SK-N-SH treated with all-trans-retinoic acid at 6 μM for 48 hours (cell line): ENCODE measurements at regions not wholly inside any gene's neighbourhood (a gene's known extent, or its start where the extent isn't known, plus 50 kb on each side); places are given as distances from the start of the nearest gene placed in this dataset.

Experiments used
- ATAC-seq: fragments of 200-7000 bp; cut with Tn5 transposase; 3 replicates; pipeline ENCODE4 v1.9.1; 2020; ENCODE audit warnings: mild to moderate bottlenecking, moderate library complexity
- ARNTL ChIP-seq: fragments of 450-650 bp; formaldehyde crosslinking; IDR thresholded peaks from 2 replicates; pipeline ENCODE4 v1.5.0; 2020; ENCODE audit warnings: low read depth, mild to moderate bottlenecking, moderate library complexity, borderline replicate concordance
- BACH2 ChIP-seq: fragments of 250-450 bp; sonication (Bioruptor Pico); IDR thresholded peaks from 2 replicates; pipeline ENCODE4 v1.9.0; 2021; ENCODE audit warnings: mild to moderate bottlenecking, borderline replicate concordance
- CREB5 ChIP-seq: fragments of 250-450 bp; sonication (Bioruptor Pico); IDR thresholded peaks from 2 replicates; pipeline ENCODE4 v1.5.1; 2020; ENCODE audit warnings: low read depth, mild to moderate bottlenecking, moderate library complexity
- CSDC2 ChIP-seq: fragments of 250-450 bp; sonication (Bioruptor Pico); IDR thresholded peaks from 2 replicates; pipeline ENCODE4 v1.5.0; 2020; ENCODE audit warnings: mild to moderate bottlenecking, moderate library complexity
- ESRRG ChIP-seq: fragments of 250-450 bp; sonication (Bioruptor Pico); IDR thresholded peaks from 2 replicates; pipeline ENCODE4 v1.6.1; 2021; ENCODE audit warnings: mild to moderate bottlenecking
- GLIS3 ChIP-seq: fragments of 250-450 bp; sonication (Bioruptor Pico); IDR thresholded peaks from 2 replicates; pipeline ENCODE4 v1.5.0; 2020; ENCODE audit warnings: mild to moderate bottlenecking, moderate library complexity
- ISL1 ChIP-seq: fragments of 250-450 bp; sonication (Bioruptor Pico); IDR thresholded peaks from 2 replicates; pipeline ENCODE4 v2.1.2; 2022; ENCODE audit warnings: mild to moderate bottlenecking, moderate library complexity
- OSR1 ChIP-seq: fragments of 250-450 bp; sonication (Bioruptor Pico); IDR thresholded peaks from 2 replicates; pipeline ENCODE4 v1.8.0; 2022; ENCODE audit warnings: moderate library complexity, mild to moderate bottlenecking, inconsistent platforms
- PATZ1 ChIP-seq: fragments of 250-450 bp; sonication (Bioruptor Pico); IDR thresholded peaks from 2 replicates; pipeline ENCODE4 v1.8.0; 2020; ENCODE audit warnings: mild to moderate bottlenecking, moderate library complexity, borderline replicate concordance
- PPARA ChIP-seq: fragments of 250-450 bp; sonication (Bioruptor Pico); IDR thresholded peaks from 2 replicates; pipeline ENCODE4 v1.5.0; 2020; ENCODE audit warnings: mild to moderate bottlenecking, borderline replicate concordance
- RARB ChIP-seq: fragments of 250-450 bp; sonication (Bioruptor Pico); IDR thresholded peaks from 2 replicates; pipeline ENCODE4 v1.8.0; 2021; ENCODE audit warnings: mild to moderate bottlenecking, moderate library complexity
- SNAI2 ChIP-seq: fragments of 250-450 bp; sonication (Bioruptor Pico); IDR thresholded peaks from 2 replicates; pipeline ENCODE4 v1.5.0; 2020; ENCODE audit warnings: mild to moderate bottlenecking, moderate library complexity
- TOX ChIP-seq: fragments of 250-450 bp; sonication (Bioruptor Pico); IDR thresholded peaks from 2 replicates; pipeline ENCODE4 v1.8.0; 2021; ENCODE audit warnings: mild to moderate bottlenecking, moderate library complexity, borderline replicate concordance
- TSHZ2 ChIP-seq: fragments of 250-450 bp; sonication (Bioruptor Pico); IDR thresholded peaks from 2 replicates; pipeline ENCODE4 v1.5.0; 2020; ENCODE audit warnings: mild to moderate bottlenecking, moderate library complexity
- ZC3H10 ChIP-seq: fragments of 250-450 bp; sonication (Bioruptor Pico); IDR thresholded peaks from 2 replicates; pipeline ENCODE4 v1.5.1; 2021; ENCODE audit warnings: mild to moderate bottlenecking, moderate library complexity
- ZFP3 ChIP-seq: fragments of 250-450 bp; sonication (Bioruptor Pico); IDR thresholded peaks from 2 replicates; pipeline ENCODE4 v1.5.0; 2020; ENCODE audit warnings: mild to moderate bottlenecking, moderate library complexity
- ZFP30 ChIP-seq: fragments of 450-650 bp; formaldehyde crosslinking; IDR thresholded peaks from 2 replicates; pipeline ENCODE4 v1.5.0; 2022; ENCODE audit warnings: mild to moderate bottlenecking, moderate library complexity
- ZNF565 ChIP-seq: fragments of 450-650 bp; formaldehyde crosslinking; conservative IDR thresholded peaks from 2 replicates; pipeline ENCODE4 v1.5.0; 2020; ENCODE audit warnings: low read depth, mild to moderate bottlenecking, moderate library complexity
- ZNF8 ChIP-seq: fragments of 450-650 bp; formaldehyde crosslinking; IDR thresholded peaks from 2 replicates; pipeline ENCODE4 v1.5.0; 2020; ENCODE audit warnings: mild to moderate bottlenecking, moderate library complexity
- TF ChIP-seq, protein P1 (sequence below): fragments of 250-450 bp; sonication (Bioruptor Pico); IDR thresholded peaks from 2 replicates; pipeline ENCODE4 v1.8.0; 2021; ENCODE audit warnings: low read depth, mild to moderate bottlenecking, moderate library complexity, borderline replicate concordance

- TF ChIP-seq PATZ1 (CRISPR knock-in tag) (no peak), ZNF8 (CRISPR knock-in tag) (no peak), CREB5 (CRISPR knock-in tag) (no peak), ZC3H10 (CRISPR knock-in tag) (no peak), PPARA (CRISPR knock-in tag) (no peak), CSDC2 (CRISPR knock-in tag) (no peak), ZFP3 (CRISPR knock-in tag) (no peak), GLIS3 (no peak)
These were observed 1474.3 kb downstream of the UQCRFS1 start (continued) for GRCh38 chr19:27738569-27739193.

DNA sequence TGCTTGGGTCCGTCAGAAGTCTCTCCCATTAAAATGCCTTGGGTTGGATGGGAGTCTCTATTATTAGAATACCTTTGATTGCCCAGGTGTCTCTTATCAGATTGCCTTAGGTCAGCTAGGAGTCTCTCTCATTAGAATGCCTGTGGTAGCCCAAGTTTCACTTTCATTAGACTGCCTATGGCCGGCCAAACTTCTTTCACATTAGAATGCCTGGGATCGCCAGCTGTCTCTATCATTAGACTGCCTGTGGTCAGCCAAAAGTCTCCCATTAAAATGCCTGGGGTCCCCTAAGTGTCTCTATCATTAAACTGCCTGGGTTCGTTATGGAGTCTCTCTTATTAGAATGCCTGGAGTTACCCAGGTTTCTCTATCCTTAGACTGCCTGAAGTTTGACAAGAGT is 1476.7 kb downstream of the UQCRFS1 start:
- ATAC-seq, result no peak
- no peak for TF ChIP-seq ZFP30 (CRISPR knock-in tag)
- TF ChIP-seq BACH2 (CRISPR knock-in tag), result no peak
- no peak for TF ChIP-seq RARB (CRISPR knock-in tag)
- no peak for TF ChIP-seq CREB5 (CRISPR knock-in tag)
- TF ChIP-seq ESRRG (CRISPR knock-in tag), result no peak
- no peak for TF ChIP-seq GLIS3
- TF ChIP-seq ZFP3 (CRISPR knock-in tag), result no peak
- no peak for TF ChIP-seq ISL1 (CRISPR knock-in tag)
- TF ChIP-seq TSHZ2 (CRISPR knock-in tag), result no peak
- no peak for TF ChIP-seq ZC3H10 (CRISPR knock-in tag)
- TF ChIP-seq ZNF8 (CRISPR knock-in tag), result no peak
- no peak for TF ChIP-seq SNAI2 (CRISPR knock-in tag)
- no peak for TF ChIP-seq TOX (CRISPR knock-in tag)
- TF ChIP-seq PPARA (CRISPR knock-in tag), result no peak
- TF ChIP-seq OSR1 (CRISPR knock-in tag), result no peak
- TF ChIP-seq ARNTL (CRISPR knock-in tag), result no peak
- TF ChIP-seq, protein P1, sequence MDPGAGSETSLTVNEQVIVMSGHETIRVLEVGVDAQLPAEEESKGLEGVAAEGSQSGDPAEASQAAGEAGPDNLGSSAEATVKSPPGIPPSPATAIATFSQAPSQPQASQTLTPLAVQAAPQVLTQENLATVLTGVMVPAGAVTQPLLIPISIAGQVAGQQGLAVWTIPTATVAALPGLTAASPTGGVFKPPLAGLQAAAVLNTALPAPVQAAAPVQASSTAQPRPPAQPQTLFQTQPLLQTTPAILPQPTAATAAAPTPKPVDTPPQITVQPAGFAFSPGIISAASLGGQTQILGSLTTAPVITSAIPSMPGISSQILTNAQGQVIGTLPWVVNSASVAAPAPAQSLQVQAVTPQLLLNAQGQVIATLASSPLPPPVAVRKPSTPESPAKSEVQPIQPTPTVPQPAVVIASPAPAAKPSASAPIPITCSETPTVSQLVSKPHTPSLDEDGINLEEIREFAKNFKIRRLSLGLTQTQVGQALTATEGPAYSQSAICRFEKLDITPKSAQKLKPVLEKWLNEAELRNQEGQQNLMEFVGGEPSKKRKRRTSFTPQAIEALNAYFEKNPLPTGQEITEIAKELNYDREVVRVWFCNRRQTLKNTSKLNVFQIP, result no peak
- no peak for TF ChIP-seq PATZ1 (CRISPR knock-in tag)
- no peak for TF ChIP-seq ZNF565 (CRISPR knock-in tag)
